Brain pericyte (primary cell): ENCODE measurements at regions not wholly inside any gene's neighbourhood (a gene's known extent, or its start where the extent isn't known, plus 50 kb on each side); places are given as distances from the start of the nearest gene placed in this dataset.

Experiments
- DNase-seq: peaks from one replicate; pipeline ENCODE4 v3.0.0-alpha.2; 2012; ENCODE audit warnings: low read depth, low spot score

DNA sequence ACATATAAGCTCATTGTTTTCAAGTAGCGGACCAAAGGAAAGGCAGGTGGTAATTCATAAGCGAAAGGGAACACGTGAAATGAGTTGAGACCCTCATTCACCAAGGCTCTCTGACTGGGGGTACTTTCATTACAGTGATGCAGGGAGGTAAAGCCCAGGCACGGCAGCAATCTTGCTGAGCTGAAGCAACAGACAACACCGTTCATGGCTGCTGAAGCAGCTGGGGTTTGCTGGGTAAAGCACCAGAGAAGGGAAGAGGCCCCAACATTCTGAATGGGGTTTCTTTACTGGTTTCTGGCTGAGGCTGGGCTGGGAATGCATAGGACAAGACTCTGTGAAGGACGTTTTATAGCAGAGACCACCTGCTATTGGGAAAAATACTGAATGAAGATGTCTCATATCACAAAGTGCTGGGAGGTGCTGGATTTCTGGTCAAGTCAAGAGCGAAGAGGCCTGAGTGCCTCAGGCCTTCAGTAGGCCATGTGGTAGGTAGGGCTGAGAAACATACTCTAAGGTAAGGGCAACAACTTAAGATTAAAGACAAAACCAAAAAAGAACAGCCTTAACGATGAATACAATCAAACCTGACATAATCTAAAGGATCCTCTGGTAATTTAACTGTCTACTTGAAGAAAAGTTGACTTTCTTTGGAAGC lies 324.7 kb upstream of the PIK3C3 start:
- DNase-seq = no peak

DNA sequence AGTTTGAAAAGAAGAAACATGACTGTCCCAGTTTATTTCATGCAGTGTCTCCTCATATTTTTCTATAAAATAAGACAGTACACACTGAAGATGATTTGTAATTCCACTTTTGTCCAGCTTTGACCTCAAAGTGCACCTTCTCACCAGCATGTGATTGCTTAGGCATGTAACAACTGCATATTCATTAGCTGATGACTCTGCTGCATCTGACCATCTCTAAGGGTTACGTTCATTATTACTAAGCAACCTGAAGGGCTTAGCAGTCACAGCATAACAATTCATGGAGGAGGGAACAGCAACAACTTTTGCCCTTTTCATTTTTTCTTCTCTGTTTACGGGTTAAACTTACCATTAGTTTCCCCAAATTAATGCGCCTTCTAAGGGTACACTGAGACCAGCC lies 330.6 kb upstream of the PIK3C3 start:
- no peak for DNase-seq

DNA sequence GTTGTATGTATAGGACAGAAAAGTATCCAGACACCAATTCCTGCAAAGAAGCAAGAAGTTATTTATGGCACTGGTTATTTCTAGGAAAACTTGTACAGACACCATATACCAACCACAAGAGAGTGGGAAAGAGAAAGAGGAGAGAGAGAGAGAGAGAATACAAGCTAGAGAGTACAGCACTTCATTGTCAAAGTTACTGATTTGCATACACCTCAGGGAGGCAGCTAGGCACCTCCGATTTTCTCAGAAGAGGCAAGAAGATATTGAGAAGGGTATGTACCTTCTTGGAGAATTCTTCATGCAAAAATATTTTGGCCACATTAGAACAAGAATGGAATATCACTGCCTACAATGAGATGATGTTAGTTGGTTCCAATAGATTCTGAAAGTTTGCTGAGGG lies 333.9 kb upstream of the PIK3C3 start:
- no peak for DNase-seq

DNA sequence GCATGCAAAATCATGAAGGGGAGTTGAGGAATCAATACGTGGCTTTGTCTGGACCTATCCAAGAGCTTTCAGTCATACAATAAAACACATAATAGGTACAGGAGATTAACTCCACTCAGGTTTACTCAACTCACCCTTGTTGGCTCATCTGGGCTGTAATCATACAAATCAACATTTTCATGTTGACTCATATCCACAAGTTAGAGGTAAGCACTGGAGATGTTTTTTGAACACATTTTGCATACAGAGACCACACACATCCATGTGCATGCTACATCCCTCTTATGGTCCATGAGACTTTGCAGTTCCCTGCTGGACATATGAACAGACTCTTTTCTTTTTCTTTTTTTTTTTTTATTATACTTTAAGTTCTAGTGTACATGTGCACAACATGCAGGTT lies 336.9 kb upstream of the PIK3C3 start:
- no peak for DNase-seq

DNA sequence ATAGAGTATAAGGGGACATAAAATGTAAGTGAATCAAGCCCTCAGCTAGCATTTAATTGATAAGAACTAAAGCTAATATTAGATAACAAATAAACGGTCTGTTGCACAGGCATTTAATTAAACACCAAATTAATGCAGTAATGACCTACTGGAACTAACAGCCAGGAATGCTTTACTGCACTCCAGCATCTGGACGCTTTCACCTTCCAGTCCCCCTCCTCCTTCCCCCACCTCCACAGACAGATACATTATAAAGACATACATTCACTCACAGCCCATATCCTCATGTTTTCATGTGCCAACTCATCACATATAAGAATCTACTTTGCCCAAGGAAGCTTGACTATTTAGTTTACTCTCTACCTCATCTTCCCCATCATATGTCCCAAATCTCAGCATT lies 337.4 kb upstream of the PIK3C3 start:
- DNase-seq = no peak

DNA sequence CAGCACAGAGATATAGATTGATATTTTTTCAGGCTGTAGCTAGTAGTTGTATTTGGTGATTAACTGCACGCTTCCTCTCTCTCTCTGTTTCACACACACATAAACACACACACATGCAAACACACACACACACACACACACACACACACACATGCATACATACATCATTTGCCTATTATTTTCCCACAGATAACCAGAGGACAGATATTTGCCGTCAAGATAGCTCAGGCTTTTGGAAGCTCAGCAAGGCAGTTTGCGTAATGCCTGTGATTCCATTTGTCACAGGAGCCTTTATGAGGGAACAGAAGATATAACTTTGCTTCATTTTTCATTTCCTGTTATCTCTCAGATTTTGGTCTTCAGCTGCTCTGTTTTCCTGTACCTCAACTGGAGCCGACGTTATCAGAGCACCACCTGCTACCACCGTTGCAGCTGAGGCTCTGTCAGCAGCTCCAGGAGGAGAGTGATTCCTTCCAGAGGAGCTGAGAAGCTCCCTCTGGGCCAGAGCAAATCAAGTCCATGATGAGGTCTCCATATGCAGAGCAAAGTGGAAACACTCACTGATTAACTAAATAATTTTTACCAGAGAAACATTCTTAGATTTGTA lies 341.9 kb upstream of the PIK3C3 start:
- DNase-seq = no peak

DNA sequence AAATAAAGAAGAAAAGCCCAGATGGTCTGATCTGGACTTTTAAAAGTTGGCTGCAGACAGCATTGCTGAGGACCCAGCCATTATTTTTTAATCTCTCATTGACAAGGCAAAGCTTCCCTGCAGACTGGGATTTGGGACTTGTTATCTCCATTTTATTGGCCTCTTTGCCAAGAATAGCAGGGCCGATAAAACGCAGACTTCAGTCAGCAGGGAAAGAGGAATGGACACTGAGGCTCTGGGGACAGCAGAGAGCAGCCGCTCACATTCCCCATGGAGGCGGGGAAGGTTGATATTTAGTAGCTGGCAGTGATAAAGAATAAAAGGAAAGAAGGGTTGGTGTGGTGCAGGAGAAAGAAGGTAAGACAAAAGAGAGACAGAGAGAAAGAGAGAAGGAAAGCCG lies 350.1 kb upstream of the PIK3C3 start:
- no peak for DNase-seq

DNA sequence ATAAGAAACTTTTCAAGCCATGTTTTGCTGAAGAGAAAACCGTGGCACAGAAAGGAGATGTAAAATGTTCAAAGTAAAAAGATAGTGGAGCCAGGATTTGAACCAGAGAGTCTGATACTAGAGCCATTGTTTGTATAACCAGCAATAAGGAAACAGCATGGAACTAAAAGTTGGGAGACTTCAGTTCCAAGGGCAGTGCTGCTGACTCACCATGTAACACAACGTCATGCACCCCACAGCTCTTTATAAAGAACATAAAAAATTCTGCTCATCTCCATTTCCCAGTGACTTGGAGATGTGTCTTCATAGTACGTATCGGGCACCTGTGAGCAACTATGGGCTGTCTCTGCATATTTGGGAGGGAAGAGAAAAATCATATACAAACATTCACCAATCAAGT lies 353.0 kb upstream of the PIK3C3 start:
- no peak for DNase-seq

DNA sequence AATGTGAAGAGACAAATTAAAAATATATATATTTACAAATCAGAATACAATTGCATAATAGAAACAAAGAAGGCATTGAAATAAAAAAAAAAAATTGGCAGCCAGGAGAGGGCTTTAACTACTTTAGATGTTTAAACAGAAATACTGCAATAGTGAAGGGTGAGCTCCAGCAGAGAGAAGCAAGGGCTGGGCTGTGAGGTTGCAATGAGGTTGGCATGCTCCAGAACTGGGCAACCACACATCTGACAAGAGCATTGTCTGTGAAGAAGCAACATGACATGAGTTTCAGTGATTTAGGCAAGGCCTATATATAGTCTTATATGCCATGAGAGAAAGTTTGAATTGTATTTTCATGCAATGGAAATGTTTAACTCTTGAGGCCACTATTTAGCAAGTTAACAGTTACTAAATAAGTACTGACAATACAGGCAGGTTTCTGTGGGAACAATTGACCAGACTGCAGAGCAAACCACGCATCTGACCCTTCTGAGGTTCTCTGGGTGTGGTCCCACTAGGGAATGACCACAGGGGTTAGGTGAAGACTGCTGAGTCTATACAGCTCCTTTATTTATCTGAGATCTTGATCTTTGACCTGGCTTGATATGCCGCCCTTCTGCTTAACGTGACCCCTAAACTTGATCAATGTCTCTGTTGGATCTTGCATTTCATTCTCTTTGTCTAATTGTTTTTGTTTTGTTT lies 354.2 kb upstream of the PIK3C3 start:
- no peak for DNase-seq

DNA sequence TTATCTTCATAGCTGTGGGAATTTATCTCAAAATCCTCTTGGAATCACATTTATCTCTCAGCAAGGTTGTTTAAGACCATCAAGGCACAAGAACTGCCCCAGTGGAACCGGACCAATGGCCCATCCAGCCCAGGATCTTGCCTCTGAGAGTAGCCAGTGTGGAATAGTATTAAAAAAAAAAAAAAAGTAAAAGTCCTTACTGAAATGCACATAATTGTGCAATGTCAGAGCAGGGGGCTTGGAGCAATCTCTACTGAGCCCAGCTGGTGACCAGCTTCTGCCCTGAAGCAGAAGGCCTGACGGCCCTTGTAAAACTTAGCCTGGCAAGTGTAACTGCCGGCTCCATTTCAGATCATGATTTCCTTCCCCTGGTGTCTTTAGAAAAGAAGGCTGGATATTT lies 355.6 kb upstream of the PIK3C3 start:
- no peak for DNase-seq

DNA sequence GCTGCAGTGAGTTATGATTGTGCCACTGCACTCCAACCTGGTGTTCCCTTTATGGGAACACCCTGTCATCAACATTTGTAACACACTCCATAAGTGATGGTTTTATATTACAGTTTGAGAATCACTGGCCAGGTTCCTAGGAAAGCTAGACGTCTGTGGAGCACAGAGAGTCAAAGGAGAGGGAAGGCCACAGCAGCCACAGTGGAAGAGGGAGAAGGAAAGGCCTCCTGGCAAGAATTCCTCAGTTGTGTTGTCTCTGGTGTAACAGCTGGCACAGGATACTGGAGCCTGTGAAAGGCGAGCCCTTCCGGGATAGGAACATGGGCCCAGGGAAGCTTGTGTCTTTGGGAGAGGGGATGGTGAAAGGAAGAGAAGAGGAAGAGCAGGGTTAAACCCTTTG lies 360.5 kb upstream of the PIK3C3 start:
- no peak for DNase-seq

DNA sequence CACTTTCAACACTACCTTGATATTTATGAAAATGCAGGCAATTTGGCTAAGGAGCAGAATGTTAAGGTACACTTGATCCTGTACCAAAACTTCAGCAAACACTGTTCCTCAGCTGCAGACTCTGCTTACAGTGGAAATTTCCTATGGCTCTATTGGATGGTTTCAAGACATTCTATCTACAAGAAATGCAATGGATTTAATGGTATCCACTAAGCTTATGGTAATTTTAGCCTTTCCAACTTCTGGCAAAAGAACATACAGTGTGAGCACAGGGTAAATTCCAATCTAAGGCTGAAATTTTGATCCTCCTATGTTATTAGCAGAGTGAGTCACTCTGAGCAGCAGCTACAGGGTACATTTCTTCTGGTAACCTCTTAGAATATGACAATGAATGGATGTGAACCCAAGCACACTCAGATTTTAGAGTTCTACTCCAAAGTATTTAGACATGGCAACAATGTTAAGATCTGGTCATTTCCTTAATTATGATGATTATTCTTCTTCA lies 361.8 kb upstream of the PIK3C3 start:
- DNase-seq = no peak

DNA sequence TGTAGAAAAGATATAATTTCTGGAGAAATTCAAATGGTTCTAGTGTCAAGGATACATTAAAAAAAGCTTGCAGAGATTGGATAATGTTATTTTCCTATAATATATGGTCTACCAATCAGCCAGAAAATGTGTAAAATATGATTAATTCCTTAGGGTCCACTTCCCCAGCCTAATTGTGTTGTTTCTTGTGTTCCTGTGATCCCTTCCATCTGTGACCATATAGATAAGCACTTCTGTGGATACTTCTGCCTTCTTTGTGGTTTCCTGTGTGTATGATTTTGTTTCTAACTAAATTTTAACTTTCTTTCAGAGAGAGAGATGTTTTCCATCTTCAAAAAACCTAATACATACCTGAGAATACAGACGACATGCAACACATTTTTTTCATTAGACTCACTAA lies 367.1 kb upstream of the PIK3C3 start:
- no peak for DNase-seq

DNA sequence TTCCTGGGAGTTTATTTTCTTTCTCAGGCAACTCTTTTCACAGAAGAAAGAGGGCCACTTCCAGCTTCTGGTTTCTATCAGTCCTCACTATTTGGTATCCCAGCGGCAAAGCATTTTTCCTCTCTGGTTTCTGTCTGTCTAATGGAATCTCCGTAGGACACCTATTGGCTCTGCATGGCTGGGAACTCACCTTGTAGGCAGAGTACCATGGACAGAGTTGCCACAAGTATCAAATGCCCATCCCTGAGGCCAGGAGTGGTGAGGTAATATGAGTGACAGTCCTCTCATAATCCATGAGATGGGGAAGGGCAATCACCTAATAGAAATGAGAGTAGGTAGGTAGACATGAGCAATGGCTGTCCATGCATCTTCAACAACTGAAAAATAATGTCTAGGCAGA lies 369.5 kb upstream of the PIK3C3 start:
- no peak for DNase-seq

DNA sequence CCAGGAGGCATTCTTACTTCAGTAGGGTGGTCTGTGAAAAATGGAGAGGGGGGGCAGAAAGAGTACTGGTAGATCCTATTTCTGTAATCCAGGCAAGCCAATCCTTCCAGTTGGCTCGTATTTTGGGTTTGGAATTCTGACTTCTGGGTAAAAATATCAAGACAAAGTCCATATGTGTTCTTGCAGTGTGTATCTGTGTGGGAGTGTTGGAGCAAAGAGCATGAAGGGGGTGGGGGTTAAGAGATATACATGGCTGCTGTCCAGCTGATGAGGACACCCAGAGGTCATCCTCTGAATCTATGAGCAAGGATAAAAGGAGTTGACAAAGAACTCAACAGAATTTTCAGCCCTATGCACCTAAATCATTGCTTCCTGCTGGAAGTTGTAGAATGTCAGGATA lies 375.8 kb upstream of the PIK3C3 start:
- DNase-seq = no peak

DNA sequence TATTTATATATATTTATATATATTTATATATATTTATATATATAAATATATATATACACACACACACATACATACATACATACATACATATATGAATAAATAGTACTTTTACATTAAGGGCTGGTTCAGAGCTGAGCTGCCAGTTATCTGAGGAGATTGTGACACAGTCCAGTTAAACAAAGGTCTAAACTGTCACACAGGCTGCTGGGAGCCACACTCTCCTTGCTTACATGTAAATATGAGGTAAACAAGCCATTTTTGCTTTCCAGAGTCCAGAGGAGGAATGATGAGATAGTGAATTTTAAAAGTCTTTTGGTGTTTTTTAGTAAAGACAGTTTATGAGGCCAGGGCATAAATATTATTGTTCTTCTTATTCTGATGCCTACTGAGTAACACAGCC lies 377.5 kb upstream of the PIK3C3 start:
- no peak for DNase-seq

DNA sequence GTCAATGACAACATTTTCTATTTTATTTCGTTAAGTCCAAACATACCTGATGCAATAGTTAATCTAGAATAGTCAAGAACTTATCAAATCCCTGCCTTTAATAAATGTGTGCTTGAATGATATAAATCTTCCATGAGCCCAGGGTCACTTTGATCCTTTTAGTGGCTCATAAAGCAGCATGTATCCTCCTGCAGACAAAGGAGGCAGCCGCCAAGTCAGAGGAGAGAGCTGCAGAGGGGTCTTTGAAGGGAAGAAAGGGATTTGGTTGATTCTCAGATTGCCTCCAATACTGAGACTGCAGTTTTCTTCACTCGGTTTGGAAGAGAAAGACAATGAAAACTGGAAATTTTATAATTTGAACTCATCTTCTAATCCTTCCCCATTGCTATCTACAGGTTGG lies 378.4 kb upstream of the PIK3C3 start:
- no peak for DNase-seq

DNA sequence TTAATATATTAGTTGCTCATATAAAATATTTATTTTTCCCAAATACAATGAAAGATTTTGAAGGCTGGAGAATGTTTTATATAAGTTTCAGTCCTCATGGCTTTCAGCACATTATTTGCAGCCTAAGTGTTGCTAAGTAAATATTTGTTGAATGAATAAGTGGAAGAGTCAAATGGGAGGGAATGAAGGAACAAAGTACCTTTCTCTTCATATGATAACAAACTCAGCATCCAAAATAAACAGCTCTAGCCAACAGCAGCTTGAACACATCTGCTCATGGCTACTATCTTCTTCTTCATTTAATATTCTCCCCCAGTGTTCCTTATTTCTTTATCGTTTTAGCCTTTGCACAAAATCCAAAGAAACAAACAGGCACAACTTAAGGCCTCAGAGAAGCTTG lies 385.2 kb upstream of the PIK3C3 start:
- DNase-seq = no peak

DNA sequence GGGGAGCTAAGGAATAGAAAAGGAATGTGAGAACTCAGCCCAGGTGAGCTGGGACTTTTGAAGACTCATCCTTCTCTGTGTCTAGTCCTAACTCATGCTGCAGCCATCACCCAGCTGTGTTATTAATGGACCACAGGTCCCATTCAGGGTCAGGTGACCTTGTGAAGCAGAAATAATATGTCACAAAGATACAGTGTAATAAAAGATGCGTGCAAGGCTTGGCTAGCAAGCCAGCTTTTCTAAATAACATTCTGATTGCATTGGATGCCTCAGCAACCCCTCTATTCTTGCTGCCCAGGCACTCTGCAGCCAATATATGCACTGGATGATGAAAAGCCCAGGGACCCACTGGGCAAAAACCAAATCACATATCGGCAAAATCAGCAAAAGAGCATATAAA lies 393.1 kb upstream of the PIK3C3 start:
- no peak for DNase-seq

DNA sequence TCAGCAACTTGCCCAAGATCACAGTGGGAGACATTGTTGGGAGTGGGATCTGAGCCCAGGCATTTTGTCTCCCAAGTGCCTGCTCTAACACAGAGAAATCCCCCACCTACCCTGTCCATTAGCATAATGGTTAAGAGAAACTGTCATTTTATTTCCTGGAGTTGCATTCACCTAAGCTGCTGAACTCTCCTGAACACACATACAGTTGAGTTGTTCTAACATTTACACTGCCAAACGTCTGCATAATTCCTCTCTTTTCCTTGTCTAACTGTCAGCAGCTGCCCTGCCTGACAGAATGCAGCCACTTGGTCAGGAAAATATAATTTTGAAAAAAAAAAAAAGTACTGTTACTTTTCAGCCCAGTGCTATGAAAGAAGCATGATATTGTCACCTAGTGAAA lies 396.3 kb upstream of the PIK3C3 start:
- no peak for DNase-seq

DNA sequence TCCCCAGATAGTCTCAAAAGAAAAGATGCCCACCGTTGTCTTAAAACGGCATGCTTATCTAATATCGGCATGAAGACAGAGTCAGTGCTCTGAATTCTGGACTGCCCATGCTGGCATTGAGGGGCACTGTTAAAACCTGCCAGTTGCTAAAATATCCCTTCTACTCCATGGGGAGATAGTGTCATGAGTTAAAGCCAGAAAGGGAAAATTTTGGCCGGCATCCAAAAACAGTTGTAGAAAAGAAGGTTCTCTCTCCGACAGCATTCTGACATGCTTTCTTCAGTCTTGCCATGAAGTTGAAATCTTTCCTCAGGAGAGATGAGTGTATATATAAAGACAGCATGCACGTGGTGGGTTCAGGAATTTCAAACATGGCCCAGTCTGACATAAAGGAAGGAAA lies 401.3 kb upstream of the PIK3C3 start:
- no peak for DNase-seq

DNA sequence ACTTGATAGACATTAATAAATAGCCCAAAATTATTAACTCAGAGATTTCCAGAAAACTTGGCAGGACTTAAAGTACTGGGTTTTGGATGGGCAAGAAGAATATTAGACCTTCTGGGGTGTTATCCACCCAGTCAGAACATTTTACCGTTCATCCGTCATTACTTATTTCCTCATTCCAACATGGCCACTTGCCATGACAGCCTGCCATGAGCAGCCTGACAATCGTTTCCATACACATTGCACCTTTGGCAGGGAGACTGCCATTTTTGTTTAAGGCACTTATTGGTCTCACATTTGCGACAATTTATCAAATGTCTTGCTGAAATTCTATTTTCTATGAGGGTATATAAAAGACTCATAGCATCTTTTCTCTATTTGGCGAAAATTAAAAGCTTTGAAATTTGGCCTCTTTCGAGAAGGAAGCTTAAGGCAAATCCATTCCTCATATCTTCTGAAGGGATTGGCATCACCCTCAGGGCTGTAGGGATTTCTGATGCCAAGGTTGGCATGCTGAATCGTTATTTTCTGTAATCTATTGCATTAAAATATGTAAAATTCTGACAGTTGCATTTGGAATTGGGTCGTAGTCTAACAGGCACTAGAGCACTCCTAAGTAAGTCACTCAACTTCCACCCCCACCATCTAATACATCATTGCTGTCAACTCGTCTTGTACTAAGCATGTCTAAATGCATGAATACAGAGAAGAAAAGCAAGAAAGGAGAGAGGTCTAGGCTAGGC lies 406.3 kb upstream of the PIK3C3 start:
- DNase-seq = no peak
